GM19239 (cell line): ENCODE measurements at regions not wholly inside any gene's neighbourhood (a gene's known extent, or its start where the extent isn't known, plus 50 kb on each side); places are given as distances from the start of the nearest gene placed in this dataset.
"Not testable (repeated sequence)": the region's sequence is repeated elsewhere in the genome, so short reads cannot be mapped to it uniquely, and the experiment has no call there.

Experiments used
- DNase-seq: peaks from one replicate; pipeline ENCODE4 v3.0.0; 2011; ENCODE audit warnings: low spot score; ENCODE audit not compliant: insufficient read length
- FAIRE-seq: peaks from 2 replicates; lab custom pipeline; 2011; peaks lifted over from hg19 to GRCh38; lab: Jason Lieb, UNC

GRCh38 chr20:57824909-57825308 is 115.1 kb upstream of the PMEPA1 start:
- DNase-seq (no peak), FAIRE-seq (no peak)

GRCh38 chr20:57821935-57822334 is 112.1 kb upstream of the PMEPA1 start:
- no peak for DNase-seq
- no peak for FAIRE-seq

GRCh38 chr20:57819691-57820380 is 110.0 kb upstream of the PMEPA1 start:
- no peak for DNase-seq
- FAIRE-seq: no peak

- DNase-seq (no peak), FAIRE-seq (no peak)
These were observed 109.5 kb upstream of the PMEPA1 start for GRCh38 chr20:57819291-57819690.

- no peak for FAIRE-seq
- no peak for DNase-seq
These were observed 108.8 kb upstream of the PMEPA1 start for GRCh38 chr20:57818418-57819181.

- FAIRE-seq (no peak), DNase-seq (no peak)
These were observed 105.6 kb upstream of the PMEPA1 start for GRCh38 chr20:57815405-57815804.

GRCh38 chr20:57814529-57814928 is 104.7 kb upstream of the PMEPA1 start:
- DNase-seq: no peak
- no peak for FAIRE-seq

GRCh38 chr20:57813509-57814269 is 103.9 kb upstream of the PMEPA1 start:
- FAIRE-seq: no peak
- no peak for DNase-seq

- FAIRE-seq, DNase-seq: not testable (repeated sequence)
These were observed 102.8 kb upstream of the PMEPA1 start for GRCh38 chr20:57812632-57813031.

GRCh38 chr20:57811374-57812020 is 101.7 kb upstream of the PMEPA1 start:
- no peak for DNase-seq

GRCh38 chr20:57810511-57811373 is 100.9 kb upstream of the PMEPA1 start:
- no peak for FAIRE-seq
- DNase-seq: no peak

More at GRCh38 chr20:57811374-57812020, 101.7 kb upstream of the PMEPA1 start:
- FAIRE-seq: no peak

GRCh38 chr20:57809661-57810172 is 99.9 kb upstream of the PMEPA1 start:
- FAIRE-seq: no peak
- no peak for DNase-seq

- no peak for FAIRE-seq
- no peak for DNase-seq
These were observed 99.3 kb upstream of the PMEPA1 start for GRCh38 chr20:57809149-57809548.

GRCh38 chr20:57808264-57809070 is 98.7 kb upstream of the PMEPA1 start:
- no peak for FAIRE-seq

GRCh38 chr20:57807401-57808263 is 97.8 kb upstream of the PMEPA1 start:
- FAIRE-seq: no peak

More at GRCh38 chr20:57808264-57809070, 98.7 kb upstream of the PMEPA1 start:
- DNase-seq: no peak

GRCh38 chr20:57806975-57807374 is 97.2 kb upstream of the PMEPA1 start:
- no peak for FAIRE-seq
- DNase-seq: no peak

More at GRCh38 chr20:57807401-57808263, 97.8 kb upstream of the PMEPA1 start:
- DNase-seq: no peak

- FAIRE-seq (no peak), DNase-seq (no peak)
These were observed 96.7 kb upstream of the PMEPA1 start for GRCh38 chr20:57806476-57806875.
